CMK (cell line): ENCODE measurements at regions not wholly inside any gene's neighbourhood (a gene's known extent, or its start where the extent isn't known, plus 50 kb on each side); places are given as distances from the start of the nearest gene placed in this dataset.
A peak's percentile ranks its signal among the peaks of the same experiment; 100 is the strongest.
"Not testable (repeated sequence)": the region's sequence is repeated elsewhere in the genome, so short reads cannot be mapped to it uniquely, and the experiment has no call there.

Experiments
- DNase-seq: peaks from one replicate; pipeline ENCODE4 v3.0.0-alpha.2; 2010; ENCODE audit warnings: low read depth

- DNase-seq = no peak
These were observed 344.7 kb downstream of the TAF11L14 start for GRCh38 chr5:17978954-17979353.

GRCh38 chr5:17982626-17983025, 348.4 kb downstream of the TAF11L14 start:
- DNase-seq = not testable (repeated sequence)

- DNase-seq = no peak
These were observed 354.8 kb downstream of the TAF11L14 start for GRCh38 chr5:17989036-17989435.

GRCh38 chr5:17989567-17990563, 355.6 kb downstream of the TAF11L14 start:
- DNase-seq = no peak

GRCh38 chr5:17991775-17992174, 357.5 kb downstream of the TAF11L14 start:
- DNase-seq = no peak

GRCh38 chr5:17992291-17992690, 358.0 kb downstream of the TAF11L14 start:
- no peak for DNase-seq

GRCh38 chr5:17995997-17996396, 361.7 kb downstream of the TAF11L14 start:
- DNase-seq = no peak

GRCh38 chr5:17999858-18000257, 365.6 kb downstream of the TAF11L14 start:
- DNase-seq = no peak

GRCh38 chr5:18000744-18001143, 366.5 kb downstream of the TAF11L14 start:
- DNase-seq = peak; percentile 80

GRCh38 chr5:18003312-18003711, 369.1 kb downstream of the TAF11L14 start:
- no peak for DNase-seq

- no peak for DNase-seq
These were observed 369.5 kb downstream of the TAF11L14 start for GRCh38 chr5:18003784-18004183.

- not testable (repeated sequence) for DNase-seq
These were observed 372.0 kb downstream of the TAF11L14 start for GRCh38 chr5:18006235-18006634.

GRCh38 chr5:18008940-18009339, 374.7 kb downstream of the TAF11L14 start:
- no peak for DNase-seq

GRCh38 chr5:18010053-18010452, 375.8 kb downstream of the TAF11L14 start:
- no peak for DNase-seq

GRCh38 chr5:18018472-18018871, 384.2 kb downstream of the TAF11L14 start:
- no peak for DNase-seq

GRCh38 chr5:18023275-18023674, 389.0 kb downstream of the TAF11L14 start:
- DNase-seq = no peak

GRCh38 chr5:18023986-18024385, 389.7 kb downstream of the TAF11L14 start:
- no peak for DNase-seq

- DNase-seq = no peak
These were observed 390.3 kb downstream of the TAF11L14 start for GRCh38 chr5:18024542-18024941.

GRCh38 chr5:18027241-18027867, 393.1 kb downstream of the TAF11L14 start:
- DNase-seq = no peak

GRCh38 chr5:18028036-18028435, 393.8 kb downstream of the TAF11L14 start:
- no peak for DNase-seq

- DNase-seq = no peak
These were observed 398.5 kb downstream of the TAF11L14 start for GRCh38 chr5:18032744-18033143.

- no peak for DNase-seq
These were observed 402.3 kb downstream of the TAF11L14 start for GRCh38 chr5:18036531-18036930.

GRCh38 chr5:18037718-18038117, 403.5 kb downstream of the TAF11L14 start:
- DNase-seq = no peak
